HG03469 (cell line): ENCODE measurements at regions not wholly inside any gene's neighbourhood (a gene's known extent, or its start where the extent isn't known, plus 50 kb on each side); places are given as distances from the start of the nearest gene placed in this dataset.
A peak's percentile ranks its signal among the peaks of the same experiment; 100 is the strongest.

ENCODE experiments used
- ATAC-seq: cut with Tn5 transposase; IDR thresholded peaks from one replicate; pipeline ENCODE4 v1.9.1; 2021; ENCODE audit warnings: mild to moderate bottlenecking, moderate library complexity, moderate number of reproducible peaks; ENCODE audit not compliant: unreplicated experiment

GRCh38 chr2:144285324-144285723 is 234.6 kb downstream of the ZEB2 start:
- no peak for ATAC-seq

GRCh38 chr2:144281476-144281875 is 238.4 kb downstream of the ZEB2 start:
- no peak for ATAC-seq

- ATAC-seq = no peak
These were observed 239.9 kb downstream of the ZEB2 start for GRCh38 chr2:144280009-144280408.

GRCh38 chr2:144279165-144279564 is 240.8 kb downstream of the ZEB2 start:
- no peak for ATAC-seq

- ATAC-seq = no peak
These were observed 242.1 kb downstream of the ZEB2 start for GRCh38 chr2:144277622-144278354.

- ATAC-seq = no peak
These were observed 244.6 kb downstream of the ZEB2 start for GRCh38 chr2:144275340-144275739.

GRCh38 chr2:144274131-144274530 is 245.8 kb downstream of the ZEB2 start:
- ATAC-seq = no peak

- no peak for ATAC-seq
These were observed 249.0 kb downstream of the ZEB2 start for GRCh38 chr2:144270951-144271350.

- ATAC-seq = no peak
These were observed 251.8 kb downstream of the ZEB2 start for GRCh38 chr2:144268036-144268678.

- ATAC-seq = peak; percentile 95
These were observed 252.7 kb downstream of the ZEB2 start for GRCh38 chr2:144267239-144267638.

- ATAC-seq = no peak
These were observed 254.3 kb downstream of the ZEB2 start for GRCh38 chr2:144265654-144266053.

- no peak for ATAC-seq
These were observed 258.0 kb downstream of the ZEB2 start for GRCh38 chr2:144261966-144262365.

- no peak for ATAC-seq
These were observed 258.6 kb downstream of the ZEB2 start for GRCh38 chr2:144261336-144261735.

- ATAC-seq = no peak
These were observed 260.6 kb downstream of the ZEB2 start for GRCh38 chr2:144259332-144259731.

GRCh38 chr2:144258154-144258553 is 261.8 kb downstream of the ZEB2 start:
- ATAC-seq = no peak

- no peak for ATAC-seq
These were observed 262.8 kb downstream of the ZEB2 start for GRCh38 chr2:144256996-144257707.

- no peak for ATAC-seq
These were observed 265.3 kb downstream of the ZEB2 start for GRCh38 chr2:144254342-144255235.

- ATAC-seq = no peak
These were observed 266.2 kb downstream of the ZEB2 start for GRCh38 chr2:144253743-144254142.

GRCh38 chr2:144252694-144253093 is 267.2 kb downstream of the ZEB2 start:
- no peak for ATAC-seq

GRCh38 chr2:144249035-144249637 is 270.8 kb downstream of the ZEB2 start:
- no peak for ATAC-seq
